Fibroblast of mammary gland (primary cell): ENCODE measurements at regions not wholly inside any gene's neighbourhood (a gene's known extent, or its start where the extent isn't known, plus 50 kb on each side); places are given as distances from the start of the nearest gene placed in this dataset.

Experiments
- DNase-seq: peaks from one replicate; pipeline ENCODE4 v3.0.0-alpha.2; 2010; ENCODE audit warnings: low read depth
- H3K4me3 ChIP-seq: 2 replicates; pipeline ENCODE4 v1.5.1; 2011; ENCODE audit warnings: low read depth, mild to moderate bottlenecking, low read length, moderate library complexity; ENCODE audit not compliant: control insufficient read depth
- TF ChIP-seq, protein P1 (sequence below): conservative IDR thresholded peaks from 2 replicates; pipeline ENCODE4 v1.5.1; 2011; ENCODE audit warnings: low read depth, low read length, inconsistent platforms; ENCODE audit not compliant: control insufficient read depth, insufficient read depth

DNA sequence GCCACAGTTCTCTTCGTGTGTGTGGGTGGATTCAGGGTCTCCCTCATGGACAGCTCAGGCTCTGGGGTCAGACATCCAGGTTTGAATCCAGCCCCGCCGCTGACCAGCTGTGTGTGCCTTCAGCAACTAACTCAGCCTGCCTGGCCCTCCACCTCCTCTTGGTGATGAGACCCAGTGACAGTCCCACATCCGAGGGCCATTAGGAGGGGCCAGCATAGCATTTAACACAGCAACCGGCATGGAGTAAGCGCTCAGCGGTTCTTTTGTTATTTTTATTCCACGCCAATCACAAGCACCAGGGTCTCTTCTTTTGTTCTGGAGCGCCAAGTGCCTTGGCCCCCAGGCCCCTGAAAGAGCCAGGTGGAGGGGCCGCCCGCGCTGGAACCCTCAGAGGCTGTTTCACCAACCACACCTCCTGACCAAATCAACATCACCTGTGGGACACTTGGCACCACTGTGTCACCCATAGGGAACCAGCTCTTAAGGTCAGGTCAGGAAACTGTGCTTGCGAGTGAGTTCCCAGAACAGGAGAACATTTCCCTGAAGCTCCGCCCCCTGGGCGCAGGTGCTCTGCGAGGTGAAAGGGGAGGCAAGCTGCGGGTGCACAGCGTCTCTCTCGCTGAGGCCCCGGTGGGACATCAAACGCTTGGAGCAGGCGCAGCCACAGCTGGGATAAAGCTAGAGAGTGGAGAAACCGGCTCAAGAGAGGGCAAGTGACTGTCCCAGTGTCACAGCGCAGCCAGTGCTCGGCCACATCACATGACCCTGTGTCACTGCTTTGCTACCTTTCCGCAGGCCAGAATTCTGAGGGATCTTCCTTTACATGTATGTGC is 311.3 kb downstream of the UACA start:
- TF ChIP-seq, protein P1, sequence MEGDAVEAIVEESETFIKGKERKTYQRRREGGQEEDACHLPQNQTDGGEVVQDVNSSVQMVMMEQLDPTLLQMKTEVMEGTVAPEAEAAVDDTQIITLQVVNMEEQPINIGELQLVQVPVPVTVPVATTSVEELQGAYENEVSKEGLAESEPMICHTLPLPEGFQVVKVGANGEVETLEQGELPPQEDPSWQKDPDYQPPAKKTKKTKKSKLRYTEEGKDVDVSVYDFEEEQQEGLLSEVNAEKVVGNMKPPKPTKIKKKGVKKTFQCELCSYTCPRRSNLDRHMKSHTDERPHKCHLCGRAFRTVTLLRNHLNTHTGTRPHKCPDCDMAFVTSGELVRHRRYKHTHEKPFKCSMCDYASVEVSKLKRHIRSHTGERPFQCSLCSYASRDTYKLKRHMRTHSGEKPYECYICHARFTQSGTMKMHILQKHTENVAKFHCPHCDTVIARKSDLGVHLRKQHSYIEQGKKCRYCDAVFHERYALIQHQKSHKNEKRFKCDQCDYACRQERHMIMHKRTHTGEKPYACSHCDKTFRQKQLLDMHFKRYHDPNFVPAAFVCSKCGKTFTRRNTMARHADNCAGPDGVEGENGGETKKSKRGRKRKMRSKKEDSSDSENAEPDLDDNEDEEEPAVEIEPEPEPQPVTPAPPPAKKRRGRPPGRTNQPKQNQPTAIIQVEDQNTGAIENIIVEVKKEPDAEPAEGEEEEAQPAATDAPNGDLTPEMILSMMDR: no peak
- H3K4me3 ChIP-seq: no peak overlapping the region
- DNase-seq: no peak

DNA sequence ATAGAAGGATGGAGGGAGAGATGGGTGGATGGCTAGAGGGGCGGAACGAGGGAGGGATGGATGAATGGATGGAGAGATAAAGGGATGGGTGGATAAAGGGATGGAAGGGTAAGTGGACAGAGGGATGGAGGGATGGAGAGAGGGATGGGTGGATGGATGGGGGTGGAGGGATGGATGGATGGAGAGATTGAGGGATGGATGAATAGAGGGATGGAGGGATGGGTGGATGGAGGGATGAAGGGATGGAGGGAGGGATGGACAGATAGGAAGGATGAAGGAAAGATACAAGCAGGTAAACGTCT is 313.3 kb downstream of the UACA start:
- no peak for DNase-seq
- TF ChIP-seq, protein P1: no peak
- no peak overlapping the region for H3K4me3 ChIP-seq

DNA sequence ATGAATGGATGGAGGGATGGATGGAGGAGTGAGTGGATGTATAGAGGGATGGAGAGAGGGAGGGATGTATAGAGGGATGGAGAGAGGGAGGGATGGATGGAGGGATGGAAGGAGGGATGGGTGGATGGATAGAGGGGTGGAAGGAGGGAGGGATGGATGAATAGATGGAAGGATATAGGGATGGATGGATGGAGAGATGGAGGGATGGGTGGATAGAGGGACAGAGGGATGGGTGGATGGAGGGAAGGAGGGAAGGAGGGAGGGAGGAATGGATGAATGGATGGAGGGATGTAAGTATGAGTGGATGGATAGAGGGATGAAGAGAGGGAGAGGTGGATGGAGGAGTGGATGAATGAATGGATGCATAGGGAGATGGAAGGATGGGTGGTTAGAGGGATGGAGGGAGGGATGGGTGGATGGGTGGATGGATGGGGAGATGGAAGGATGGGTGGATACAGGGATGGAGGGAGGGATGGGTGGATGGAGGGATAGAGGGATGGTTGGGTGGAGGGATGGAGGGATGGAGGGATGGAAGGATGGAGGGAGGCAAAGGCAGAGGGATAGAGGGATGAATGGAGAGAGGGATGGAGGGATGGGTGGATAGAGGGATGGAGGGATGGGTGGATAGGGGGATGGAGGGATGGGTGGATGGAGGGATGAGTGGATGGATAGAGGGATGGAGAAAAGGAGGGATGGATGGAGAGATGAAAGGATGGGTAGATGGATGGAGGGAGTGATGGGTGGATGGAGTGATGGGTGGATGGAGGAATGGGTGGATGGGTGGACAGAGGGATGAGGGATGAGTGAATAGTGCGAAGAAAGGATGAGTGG is 313.8 kb downstream of the UACA start:
- H3K4me3 ChIP-seq: no peak overlapping the region
- TF ChIP-seq, protein P1: no peak
- no peak for DNase-seq

DNA sequence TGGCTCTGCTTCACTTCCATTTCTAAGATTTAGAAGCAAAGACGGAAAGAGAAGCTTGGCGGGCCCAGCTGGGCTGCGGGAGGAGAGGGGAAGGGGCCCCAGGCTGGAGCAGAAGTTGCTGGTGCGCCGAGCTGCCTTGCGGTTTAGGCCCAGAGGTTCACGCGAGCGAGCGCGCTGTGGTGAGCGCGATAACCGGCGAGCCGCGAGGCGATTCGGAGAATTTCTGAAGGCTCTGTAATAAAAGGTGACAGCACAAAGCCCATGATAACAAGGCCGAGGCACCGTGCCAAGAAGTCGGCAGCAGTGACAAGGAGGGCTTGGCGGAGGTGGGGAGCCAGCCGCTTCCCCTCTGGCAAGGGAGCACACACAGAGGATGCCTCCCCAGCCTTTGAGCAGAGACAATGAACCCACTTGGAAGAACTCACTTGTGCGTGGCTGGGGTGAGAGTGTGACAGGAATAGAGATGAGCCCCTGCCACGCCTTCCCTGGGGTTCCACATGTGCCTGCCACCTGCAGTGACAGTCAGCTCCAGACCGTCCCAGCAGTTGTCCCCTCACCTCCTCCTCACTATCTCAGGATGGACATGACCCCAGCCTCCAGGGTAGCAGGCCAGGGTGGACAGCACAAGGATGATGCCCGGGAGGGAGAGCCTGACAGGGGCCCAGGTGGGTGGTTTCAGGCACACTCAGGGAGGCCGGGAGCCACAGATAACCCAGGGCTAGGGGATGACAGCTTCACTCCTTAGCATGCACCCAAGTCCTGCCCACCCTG is 315.2 kb downstream of the UACA start:
- H3K4me3 ChIP-seq: no peak overlapping the region
- no peak for DNase-seq
- TF ChIP-seq, protein P1: no peak

DNA sequence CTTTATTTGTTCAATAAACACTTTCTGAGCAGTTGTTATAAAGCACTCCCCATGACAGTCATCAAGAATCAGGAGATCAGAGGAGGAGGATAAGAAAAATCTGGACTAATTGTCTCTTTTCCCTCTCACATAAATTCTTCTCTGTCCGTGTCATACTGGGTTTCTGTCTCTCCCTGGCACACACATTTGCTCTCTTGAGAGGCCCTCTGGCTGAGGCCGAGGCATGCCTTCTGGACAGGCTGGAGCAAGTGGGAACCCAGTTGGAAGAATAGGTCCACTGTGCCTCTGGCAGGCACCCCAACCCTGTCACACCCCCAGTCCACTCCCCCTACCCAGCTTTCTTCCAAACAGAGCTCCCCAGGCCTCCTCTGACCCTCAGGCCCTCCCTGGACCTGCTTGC is 315.8 kb downstream of the UACA start:
- H3K4me3 ChIP-seq: no peak overlapping the region
- DNase-seq: no peak
- TF ChIP-seq, protein P1: no peak

DNA sequence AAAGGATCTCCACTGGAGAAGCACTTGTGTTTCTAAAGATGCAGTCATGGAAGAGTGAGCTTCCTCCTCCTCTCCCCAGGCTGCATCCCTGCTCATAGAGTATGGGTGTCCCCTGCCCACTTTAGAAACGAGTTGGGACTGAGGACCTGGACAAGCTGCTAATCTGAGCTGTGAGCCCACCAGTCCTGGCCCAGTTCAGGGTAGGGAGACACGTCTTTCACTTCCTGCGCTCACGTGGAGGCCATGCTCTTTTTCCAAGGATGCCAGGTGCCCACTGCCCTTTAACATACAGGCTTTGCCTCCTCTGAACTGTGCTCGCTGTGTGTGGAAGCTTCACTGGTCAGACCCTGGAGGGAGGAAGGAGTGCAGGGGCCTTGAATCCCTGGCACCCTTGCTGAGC is 316.3 kb downstream of the UACA start:
- no peak for DNase-seq
- TF ChIP-seq, protein P1: no peak
- H3K4me3 ChIP-seq: no peak overlapping the region
